Stimulated activated CD4-positive, alpha-beta T cell treated with anti-CD3 and anti-CD28 coated beads, Interleukin-1b, Interleukin-23, amount 100 ng/mL, for 24 hours (primary cell): ENCODE measurements at regions not wholly inside any gene's neighbourhood (a gene's known extent, or its start where the extent isn't known, plus 50 kb on each side); places are given as distances from the start of the nearest gene placed in this dataset.
A peak's percentile ranks its signal among the peaks of the same experiment; 100 is the strongest.
"Not testable (repeated sequence)": the region's sequence is repeated elsewhere in the genome, so short reads cannot be mapped to it uniquely, and the experiment has no call there.

Source experiments
- DNase-seq, 4 experiments: peaks; one replicate each; pipeline ENCODE4 v3.0.0-alpha.2; 2020; ENCODE audit warnings: low read depth in 4 of 4, low spot score in 1 of 4

GRCh38 chr15:98548139-98548971 is 100.0 kb upstream of the IGF1R start:
- peak; percentile 11 to 41 (median 27) for DNase-seq

- DNase-seq, result no peak
These were observed 99.3 kb upstream of the IGF1R start for GRCh38 chr15:98549003-98549402.

GRCh38 chr15:98549741-98550140 is 98.6 kb upstream of the IGF1R start:
- no peak for DNase-seq

GRCh38 chr15:98550363-98550762 is 98.0 kb upstream of the IGF1R start:
- DNase-seq, result not testable (repeated sequence)

- DNase-seq, result no peak
These were observed 96.3 kb upstream of the IGF1R start for GRCh38 chr15:98551936-98552562.

GRCh38 chr15:98554272-98555172 is 93.8 kb upstream of the IGF1R start:
- no peak for DNase-seq

- DNase-seq, result no peak
These were observed 93.2 kb upstream of the IGF1R start for GRCh38 chr15:98555173-98555515.

GRCh38 chr15:98556321-98556720 is 92.0 kb upstream of the IGF1R start:
- DNase-seq, result no peak

- no peak for DNase-seq
These were observed 88.0 kb upstream of the IGF1R start for GRCh38 chr15:98560338-98560737.

GRCh38 chr15:98561169-98561941 is 87.0 kb upstream of the IGF1R start:
- no peak for DNase-seq

- no peak for DNase-seq
These were observed 85.9 kb upstream of the IGF1R start for GRCh38 chr15:98562331-98562937.

GRCh38 chr15:98565566-98565965 is 82.8 kb upstream of the IGF1R start:
- DNase-seq, result no peak

- no peak for DNase-seq
These were observed 80.4 kb upstream of the IGF1R start for GRCh38 chr15:98567951-98568350.

GRCh38 chr15:98568382-98569017 is 79.8 kb upstream of the IGF1R start:
- DNase-seq, result no peak

- no peak for DNase-seq
These were observed 78.2 kb upstream of the IGF1R start for GRCh38 chr15:98570119-98570518.

- DNase-seq, result no peak
These were observed 67.8 kb upstream of the IGF1R start for GRCh38 chr15:98580572-98580971.

GRCh38 chr15:98581715-98582114 is 66.6 kb upstream of the IGF1R start:
- no peak for DNase-seq

- DNase-seq, result no peak
These were observed 65.3 kb upstream of the IGF1R start for GRCh38 chr15:98582900-98583554.

GRCh38 chr15:98583771-98584430 is 64.4 kb upstream of the IGF1R start:
- no peak for DNase-seq
